Activated CD4-positive, alpha-beta memory T cell treated with anti-CD3 and anti-CD28 coated beads, Interleukin-2, amount 10 ng/mL, durations not matched to agents 7 days and 5 days (primary cell): ENCODE measurements at regions not wholly inside any gene's neighbourhood (a gene's known extent, or its start where the extent isn't known, plus 50 kb on each side); places are given as distances from the start of the nearest gene placed in this dataset.

Experiments
- CTCF ChIA-PET: fragments of 350-600 bp; sonication (Branson Sonifier 250); formaldehyde crosslinking; loops from one replicate; lab custom pipeline; 2021; ENCODE audit warnings: antibody characterized with exemption, inconsistent platforms; lab: Charles Lee
- POLR2A ChIA-PET: fragments of 350-600 bp; sonication (Branson Sonifier 250); formaldehyde crosslinking; loops from one replicate; lab custom pipeline; 2021; ENCODE audit warnings: antibody characterized with exemption; lab: Charles Lee
- DNase-seq: peaks from one replicate; pipeline ENCODE4 v3.0.0-alpha.2; 2020
- H3K27ac Mint-ChIP-seq: one replicate; pipeline ENCODE4 v1.8.0; 2021; ENCODE audit warnings: mild to moderate bottlenecking, mixed read lengths
- H3K27me3 Mint-ChIP-seq: one replicate; pipeline ENCODE4 v1.8.0; 2021; ENCODE audit warnings: mixed read lengths
- H3K36me3 Mint-ChIP-seq: one replicate; pipeline ENCODE4 v1.8.0; 2021; ENCODE audit warnings: low read depth, mixed read lengths
- H3K4me1 Mint-ChIP-seq: one replicate; pipeline ENCODE4 v1.8.0; 2021; ENCODE audit warnings: mixed read lengths
- H3K4me3 Mint-ChIP-seq: one replicate; pipeline ENCODE4 v1.8.0; 2021; ENCODE audit warnings: mild to moderate bottlenecking, mixed read lengths
- H3K9me3 Mint-ChIP-seq: one replicate; pipeline ENCODE4 v1.8.0; 2021; ENCODE audit warnings: mixed read lengths

GRCh38 chr5:93909356-93909755 is 168.0 kb upstream of the POU5F2 start:
- Mint-ChIP-seq H3K27me3 (no peaks in the 10 kb centered on the region), H3K4me1 (no peaks in the 10 kb centered on the region), H3K36me3 (no peaks in the 10 kb centered on the region), H3K4me3 (no peak overlapping the region), H3K27ac (no peak overlapping the region), H3K9me3 (no peaks in the 10 kb centered on the region)
- no peak for DNase-seq
- CTCF ChIA-PET = interaction anchor here (1.2 kb wide), 1 partner anchor 829 kb away, joined by 4 read pairs; no protein-coding TSS in a partner anchor
- POLR2A ChIA-PET = no interaction called here

DNA sequence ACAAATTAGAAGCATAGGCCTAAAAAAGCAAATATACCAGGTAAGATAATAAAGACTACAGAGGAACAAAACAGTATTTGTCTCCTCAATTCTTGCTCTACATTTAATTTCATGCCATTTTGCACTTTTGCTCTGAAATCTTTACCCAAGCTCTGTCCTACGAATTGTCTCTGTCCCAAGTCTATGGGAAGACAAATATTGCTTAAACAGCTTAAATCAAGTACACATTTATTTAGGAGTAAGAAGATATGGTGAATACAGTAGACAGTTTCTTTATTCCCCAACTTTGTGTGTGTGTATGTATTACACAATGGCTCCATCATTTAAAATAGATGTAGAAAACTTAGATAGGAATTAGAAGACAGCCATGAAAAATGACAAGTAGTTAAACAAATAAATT is 163.5 kb upstream of the POU5F2 start:
- H3K4me3 Mint-ChIP-seq = no peak overlapping the region
- H3K9me3 Mint-ChIP-seq = no peaks in the 10 kb centered on the region
- H3K27ac Mint-ChIP-seq = no peak overlapping the region
- CTCF ChIA-PET = interaction anchor here (0.6 kb wide), 1 partner anchor 922 kb away, joined by 3 read pairs; no protein-coding TSS in a partner anchor
- POLR2A ChIA-PET = no interaction called here
- H3K36me3 Mint-ChIP-seq = no peaks in the 10 kb centered on the region
- H3K27me3 Mint-ChIP-seq = no peaks in the 10 kb centered on the region
- DNase-seq = no peak
- H3K4me1 Mint-ChIP-seq = no peaks in the 10 kb centered on the region

DNA sequence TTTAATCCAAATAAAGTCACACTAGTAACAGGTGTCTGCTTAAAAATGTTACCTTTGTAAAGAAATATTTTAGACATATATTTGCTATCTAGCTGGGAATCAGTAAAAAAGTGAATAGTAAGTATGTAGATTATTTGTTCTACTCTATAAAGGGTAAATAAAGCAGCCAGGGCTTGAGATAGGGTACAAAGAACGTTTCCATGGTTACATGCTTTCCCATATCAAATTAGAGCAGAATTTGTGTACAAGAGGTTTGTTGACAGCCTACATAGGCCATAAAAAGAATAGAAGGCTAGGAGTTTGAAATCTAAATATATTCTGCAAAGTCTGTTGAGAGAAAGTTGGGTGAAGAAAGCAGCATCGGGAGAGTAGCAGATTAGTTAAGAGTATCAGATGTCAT is 160.9 kb upstream of the POU5F2 start:
- Mint-ChIP-seq H3K4me3 (no peak overlapping the region), H3K4me1 (no peaks in the 10 kb centered on the region), H3K27ac (no peak overlapping the region), H3K27me3 (no peaks in the 10 kb centered on the region), H3K9me3 (no peaks in the 10 kb centered on the region), H3K36me3 (no peaks in the 10 kb centered on the region)
- ChIA-PET POLR2A (no interaction called here), CTCF (interaction anchor here (0.6 to 1.3 kb wide), 3 partner anchors 15 to 315 kb away, joined by 3 to 5 read pairs (median 3); no protein-coding TSS in a partner anchor)
- no peak for DNase-seq

GRCh38 chr5:93899026-93899600 is 157.7 kb upstream of the POU5F2 start:
- Mint-ChIP-seq H3K4me3 (no peak overlapping the region), H3K27ac (no peak overlapping the region), H3K27me3 (no peaks in the 10 kb centered on the region), H3K4me1 (no peaks in the 10 kb centered on the region), H3K9me3 (no peaks in the 10 kb centered on the region), H3K36me3 (no peaks in the 10 kb centered on the region)
- DNase-seq = no peak
- CTCF ChIA-PET = interaction anchor here (0.7 to 1.1 kb wide), 4 partner anchors 21 to 839 kb away, joined by 3 to 4 read pairs (median 4); no protein-coding TSS in a partner anchor
- POLR2A ChIA-PET = no interaction called here

GRCh38 chr5:93894601-93895354 is 153.4 kb upstream of the POU5F2 start:
- CTCF ChIA-PET = interaction anchor here (0.8 kb wide), 1 partner anchor 13 kb away, joined by 3 read pairs; no protein-coding TSS in a partner anchor
- no peaks in the 10 kb centered on the region for H3K27me3 Mint-ChIP-seq
- POLR2A ChIA-PET = no interaction called here
- H3K4me3 Mint-ChIP-seq = no peak overlapping the region
- no peak for DNase-seq
- H3K9me3 Mint-ChIP-seq = no peaks in the 10 kb centered on the region
- H3K27ac Mint-ChIP-seq = no peak overlapping the region
- no peaks in the 10 kb centered on the region for H3K36me3 Mint-ChIP-seq
- H3K4me1 Mint-ChIP-seq = no peaks in the 10 kb centered on the region

- Mint-ChIP-seq H3K36me3 (no peaks in the 10 kb centered on the region), H3K4me3 (no peak overlapping the region), H3K27ac (no peak overlapping the region), H3K4me1 (no peaks in the 10 kb centered on the region), H3K27me3 (no peaks in the 10 kb centered on the region), H3K9me3 (no peaks in the 10 kb centered on the region)
- ChIA-PET CTCF (no interaction called here), POLR2A (no interaction called here)
- no peak for DNase-seq
Measured at GRCh38 chr5:93893075-93893474, 151.7 kb upstream of the POU5F2 start.

- H3K27ac Mint-ChIP-seq = no peak overlapping the region
- no peak overlapping the region for H3K4me3 Mint-ChIP-seq
- H3K27me3 Mint-ChIP-seq = no peaks in the 10 kb centered on the region
- no peak for DNase-seq
- no peaks in the 10 kb centered on the region for H3K9me3 Mint-ChIP-seq
- CTCF ChIA-PET = no interaction called here
- no peaks in the 10 kb centered on the region for H3K36me3 Mint-ChIP-seq
- H3K4me1 Mint-ChIP-seq = peaks cover 2% of the 10 kb centered on the region
- POLR2A ChIA-PET = no interaction called here
Measured at GRCh38 chr5:93892481-93892880, 151.1 kb upstream of the POU5F2 start.

DNA sequence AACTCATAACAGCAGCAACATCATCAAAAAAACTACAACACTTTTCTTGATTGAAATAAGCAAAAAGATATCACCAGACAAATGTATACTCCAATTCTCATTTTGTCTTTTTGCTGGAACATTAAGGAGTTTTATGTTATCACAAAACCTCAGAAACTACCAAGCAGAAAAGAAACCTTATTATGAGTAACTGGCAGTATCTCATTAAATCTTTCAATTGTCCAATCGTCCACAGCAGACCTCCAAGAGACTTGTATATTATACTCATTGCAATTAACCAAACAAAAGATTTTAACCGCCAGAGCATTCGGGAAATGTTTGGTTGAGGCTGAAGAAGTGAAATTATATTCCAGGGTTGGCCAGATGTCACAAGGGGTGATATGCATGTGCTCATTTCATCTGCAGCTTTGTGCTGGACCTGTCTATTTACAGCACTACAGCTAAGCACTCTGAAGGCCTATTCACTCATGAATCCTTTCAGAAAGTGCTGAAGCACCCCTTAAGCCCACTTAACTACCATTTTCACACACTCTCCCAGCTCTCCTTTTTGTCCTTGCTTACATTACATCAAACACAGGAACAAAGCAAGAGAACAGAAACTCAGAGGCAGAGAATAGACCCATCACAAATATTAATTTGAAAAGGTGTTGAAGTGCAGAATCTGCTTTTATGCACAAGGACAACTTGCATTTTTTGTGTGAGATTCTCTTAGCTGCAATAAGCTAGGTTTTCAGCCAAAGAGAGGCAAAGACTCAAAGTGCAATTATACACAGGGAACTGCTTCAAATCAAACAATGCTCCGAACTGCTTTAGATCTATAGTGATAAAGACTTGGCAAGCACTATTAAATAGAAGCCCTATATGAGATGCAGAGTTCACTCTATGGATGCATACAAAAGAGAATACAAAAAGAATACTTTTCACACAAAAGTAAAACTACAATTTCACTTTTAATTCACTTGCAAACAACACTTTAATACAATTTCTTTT is 150.4 kb upstream of the POU5F2 start:
- H3K9me3 Mint-ChIP-seq = no peaks in the 10 kb centered on the region
- H3K27me3 Mint-ChIP-seq = no peaks in the 10 kb centered on the region
- DNase-seq = no peak
- ChIA-PET POLR2A (no interaction called here), CTCF (no interaction called here)
- no peak overlapping the region for H3K4me3 Mint-ChIP-seq
- H3K36me3 Mint-ChIP-seq = no peaks in the 10 kb centered on the region
- H3K4me1 Mint-ChIP-seq = peaks cover 5% of the 10 kb centered on the region
- H3K27ac Mint-ChIP-seq = no peak overlapping the region

GRCh38 chr5:93890657-93891056 is 149.3 kb upstream of the POU5F2 start:
- Mint-ChIP-seq H3K9me3 (no peaks in the 10 kb centered on the region), H3K27ac (no peak overlapping the region), H3K36me3 (no peaks in the 10 kb centered on the region), H3K4me1 (peaks cover 5% of the 10 kb centered on the region), H3K4me3 (no peak overlapping the region), H3K27me3 (no peaks in the 10 kb centered on the region)
- CTCF ChIA-PET = no interaction called here
- POLR2A ChIA-PET = no interaction called here
- DNase-seq = no peak

DNA sequence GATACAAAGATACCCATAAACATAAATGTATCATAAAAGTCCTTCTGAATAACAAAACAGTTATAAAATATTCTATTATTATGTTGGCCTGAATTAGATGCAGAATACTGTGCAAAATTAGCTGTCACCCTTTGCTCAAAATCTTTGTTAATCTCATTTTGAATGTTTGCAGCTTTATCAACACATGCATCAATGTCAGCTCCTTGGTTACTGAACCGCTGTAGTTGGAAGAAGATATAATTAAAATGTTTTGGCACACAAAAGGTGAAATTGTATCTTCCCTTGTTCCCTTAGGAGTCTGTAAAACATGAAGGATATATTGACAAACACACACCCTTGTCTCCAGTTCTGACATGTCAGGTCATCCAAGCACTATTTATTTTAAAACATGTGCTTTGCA is 146.3 kb upstream of the POU5F2 start:
- no peak overlapping the region for H3K27ac Mint-ChIP-seq
- no peak for DNase-seq
- no peaks in the 10 kb centered on the region for H3K27me3 Mint-ChIP-seq
- ChIA-PET POLR2A (no interaction called here), CTCF (interaction anchor here (0.6 kb wide), 1 partner anchor 15 kb away, joined by 3 read pairs; no protein-coding TSS in a partner anchor)
- peaks cover 5% of the 10 kb centered on the region for H3K4me1 Mint-ChIP-seq
- no peaks in the 10 kb centered on the region for H3K36me3 Mint-ChIP-seq
- no peak overlapping the region for H3K4me3 Mint-ChIP-seq
- no peaks in the 10 kb centered on the region for H3K9me3 Mint-ChIP-seq

DNA sequence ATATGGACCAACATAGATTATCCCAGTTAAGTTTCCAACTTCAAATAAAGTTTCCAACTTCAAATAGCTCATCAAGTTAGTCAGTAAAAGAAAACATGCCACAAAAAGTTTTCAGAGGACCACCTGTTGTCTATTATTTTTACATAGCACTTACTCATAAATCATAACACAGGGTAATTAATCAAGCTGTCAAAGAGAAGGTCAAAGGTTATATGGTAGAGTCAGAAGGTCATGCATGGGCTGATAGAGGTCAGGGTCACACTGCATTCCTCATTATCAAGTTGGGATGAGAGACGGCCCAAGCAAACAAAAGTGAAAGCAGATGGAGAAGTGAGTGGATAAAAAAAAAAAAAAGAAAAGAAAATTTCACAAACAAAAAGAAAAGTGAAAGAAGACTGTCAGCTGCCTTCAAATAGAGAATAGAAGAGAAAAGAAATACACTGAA is 145.5 kb upstream of the POU5F2 start:
- no peak for DNase-seq
- H3K4me3 Mint-ChIP-seq = peak overlapping the region; percentile 15
- no peaks in the 10 kb centered on the region for H3K36me3 Mint-ChIP-seq
- peaks cover 5% of the 10 kb centered on the region for H3K4me1 Mint-ChIP-seq
- H3K27me3 Mint-ChIP-seq = no peaks in the 10 kb centered on the region
- CTCF ChIA-PET = interaction anchor here (0.6 to 1.0 kb wide), 2 partner anchors 15 to 16 kb away, joined by 3 read pairs; no protein-coding TSS in a partner anchor
- POLR2A ChIA-PET = no interaction called here
- no peak overlapping the region for H3K27ac Mint-ChIP-seq
- no peaks in the 10 kb centered on the region for H3K9me3 Mint-ChIP-seq

DNA sequence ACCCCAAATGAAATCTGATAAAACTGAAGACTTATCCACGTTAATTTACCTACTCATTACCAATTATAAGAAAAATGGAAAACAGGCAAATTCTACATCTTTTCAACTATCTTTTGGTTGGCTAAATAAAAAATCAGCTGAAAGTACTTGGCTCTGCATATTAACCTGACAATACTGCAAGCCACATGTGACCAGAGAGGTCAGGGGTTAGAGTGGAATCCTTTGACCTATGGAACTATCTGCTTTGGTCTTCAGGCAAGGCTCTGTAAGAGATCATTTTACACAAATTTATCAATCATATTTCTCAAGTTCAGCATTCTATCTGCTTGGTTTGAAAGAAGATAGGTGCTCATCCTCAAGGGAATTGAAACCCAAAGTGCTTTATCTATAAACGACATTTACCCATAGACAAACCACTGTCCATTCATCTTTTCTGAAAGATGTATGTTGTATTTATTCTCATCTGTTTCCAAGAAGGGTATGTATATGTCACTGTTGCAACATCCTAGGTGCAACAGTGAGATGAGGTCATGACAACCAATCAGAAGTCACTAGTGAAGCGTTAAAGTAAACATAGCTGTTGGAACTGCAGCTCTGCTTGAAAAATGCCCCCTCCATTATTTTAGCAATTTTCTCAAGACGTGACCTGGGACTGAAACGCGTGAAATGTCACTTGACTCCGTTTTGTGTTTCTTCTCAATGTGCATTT is 144.9 kb upstream of the POU5F2 start:
- peaks cover 5% of the 10 kb centered on the region for H3K4me1 Mint-ChIP-seq
- ChIA-PET CTCF (interaction anchor here (1.0 kb wide), 1 partner anchor 16 kb away, joined by 3 read pairs; no protein-coding TSS in a partner anchor), POLR2A (no interaction called here)
- no peaks in the 10 kb centered on the region for H3K36me3 Mint-ChIP-seq
- no peak overlapping the region for H3K4me3 Mint-ChIP-seq
- no peak for DNase-seq
- no peaks in the 10 kb centered on the region for H3K27me3 Mint-ChIP-seq
- no peaks in the 10 kb centered on the region for H3K9me3 Mint-ChIP-seq
- H3K27ac Mint-ChIP-seq = no peak overlapping the region
